ENCODE measurements at regions not wholly inside any gene's neighbourhood (a gene's known extent, or its start where the extent isn't known, plus 50 kb on each side); places are given as distances from the start of the nearest gene placed in this dataset.

DNA sequence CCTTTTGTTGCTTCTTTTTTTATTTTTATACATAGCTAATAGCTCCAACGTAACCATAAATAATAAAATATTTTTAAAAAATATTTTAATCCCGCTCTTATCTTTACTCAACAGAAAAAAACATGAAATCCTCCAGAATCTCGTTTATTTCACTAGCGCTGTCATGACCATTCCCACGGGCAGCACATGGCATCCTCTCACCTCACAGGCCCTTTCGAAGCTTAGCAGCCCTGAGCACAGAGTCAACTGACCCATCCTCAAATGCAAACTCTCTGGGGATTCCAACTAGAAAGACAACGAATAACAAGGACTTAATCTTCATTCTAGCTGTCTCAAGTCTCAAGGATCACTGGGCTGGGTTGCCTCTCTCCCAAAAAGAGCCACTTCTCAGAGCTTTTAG is 285.9 kb upstream of the PPARGC1A start:
- H3K4me1 ChIP-seq (ENCODE audit: insufficient read depth, low read length, poor library complexity, severe bottlenecking), result no peaks in the 10 kb centered on the region
- no peaks in the 10 kb centered on the region for H3F3A ChIP-seq (ENCODE audit: low read depth)
- H3K27me3 ChIP-seq (ENCODE audit: insufficient read depth, low read length, poor library complexity, severe bottlenecking), result no peaks in the 10 kb centered on the region
- TF ChIP-seq CTCF (conservative IDR thresholded peaks at IDR 0.05; ENCODE audit: low read length), result no peak
- TF ChIP-seq EZH2phosphoT487 (IDR thresholded peaks at IDR 0.05; ENCODE audit: borderline replicate concordance), result no peak
- no peaks in the 10 kb centered on the region for H3K79me2 ChIP-seq (ENCODE audit: insufficient read depth, low read length)
- 0 out of 2 replicates have a peak, but pooled peaks cover 3% of the 10 kb centered on the region for H3K9me3 ChIP-seq (ENCODE audit: insufficient read depth, low read depth, low read length)
- H3K9ac ChIP-seq (ENCODE audit: low read depth, low read length, poor library complexity, severe bottlenecking), result no peak overlapping the region
- H3K36me3 ChIP-seq (ENCODE audit: insufficient read depth, low read length), result no peaks in the 10 kb centered on the region
- H2AFZ ChIP-seq (ENCODE audit: low read length), result no peak overlapping the region
- no peaks in the 10 kb centered on the region for H4K20me1 ChIP-seq (ENCODE audit: insufficient read depth, low read length, poor library complexity, severe bottlenecking)
- no peaks in the 10 kb centered on the region for H3K9me2 ChIP-seq (replicated peaks; ENCODE audit: low read depth, low read length)
- H3K4me3 ChIP-seq (ENCODE audit: low read length, poor library complexity, severe bottlenecking), result no peak overlapping the region
- H3K4me2 ChIP-seq (ENCODE audit: low read depth, low read length, poor library complexity, severe bottlenecking), result no peak overlapping the region

- H3F3A ChIP-seq (ENCODE audit: low read depth), result no peaks in the 10 kb centered on the region
- no peaks in the 10 kb centered on the region for H3K79me2 ChIP-seq (ENCODE audit: insufficient read depth, low read length)
- no peaks in the 10 kb centered on the region for H3K9me2 ChIP-seq (replicated peaks; ENCODE audit: low read depth, low read length)
- no peaks in the 10 kb centered on the region for H3K4me1 ChIP-seq (ENCODE audit: insufficient read depth, low read length, poor library complexity, severe bottlenecking)
- H3K9ac ChIP-seq (ENCODE audit: low read depth, low read length, poor library complexity, severe bottlenecking), result no peak overlapping the region
- no peaks in the 10 kb centered on the region for H3K27me3 ChIP-seq (ENCODE audit: insufficient read depth, low read length, poor library complexity, severe bottlenecking)
- no peak overlapping the region for H2AFZ ChIP-seq (ENCODE audit: low read length)
- no peaks in the 10 kb centered on the region for H3K36me3 ChIP-seq (ENCODE audit: insufficient read depth, low read length)
- no peak overlapping the region for H3K4me2 ChIP-seq (ENCODE audit: low read depth, low read length, poor library complexity, severe bottlenecking)
- H3K9me3 ChIP-seq (ENCODE audit: insufficient read depth, low read depth, low read length), result 0 out of 2 replicates have a peak, but pooled peaks cover 3% of the 10 kb centered on the region
- no peaks in the 10 kb centered on the region for H4K20me1 ChIP-seq (ENCODE audit: insufficient read depth, low read length, poor library complexity, severe bottlenecking)
- TF ChIP-seq CTCF (conservative IDR thresholded peaks at IDR 0.05; ENCODE audit: low read length) (no peak), EZH2phosphoT487 (IDR thresholded peaks at IDR 0.05; ENCODE audit: borderline replicate concordance) (no peak)
- no peak overlapping the region for H3K4me3 ChIP-seq (ENCODE audit: low read length, poor library complexity, severe bottlenecking)
Measured at GRCh38 chr4:24174602-24175001, 284.8 kb upstream of the PPARGC1A start.

- no peak for TF ChIP-seq CTCF (conservative IDR thresholded peaks at IDR 0.05; ENCODE audit: low read length)
- no peak for TF ChIP-seq EZH2phosphoT487 (IDR thresholded peaks at IDR 0.05; ENCODE audit: borderline replicate concordance)
- no peak overlapping the region for H3K4me2 ChIP-seq (ENCODE audit: low read depth, low read length, poor library complexity, severe bottlenecking)
Measured at GRCh38 chr4:24172406-24172805, 282.6 kb upstream of the PPARGC1A start.

More at GRCh38 chr4:24172406-24172805, 282.6 kb upstream of the PPARGC1A start:
- Histone ChIP-seq H3K9ac (ENCODE audit: low read depth, low read length, poor library complexity, severe bottlenecking) (no peak overlapping the region), H3K27me3 (ENCODE audit: insufficient read depth, low read length, poor library complexity, severe bottlenecking) (no peaks in the 10 kb centered on the region), H4K20me1 (ENCODE audit: insufficient read depth, low read length, poor library complexity, severe bottlenecking) (no peaks in the 10 kb centered on the region), H3K36me3 (ENCODE audit: insufficient read depth, low read length) (no peaks in the 10 kb centered on the region), H3F3A (ENCODE audit: low read depth) (no peaks in the 10 kb centered on the region), H3K9me3 (ENCODE audit: insufficient read depth, low read depth, low read length) (no peaks in the 10 kb centered on the region), H3K9me2 (replicated peaks; ENCODE audit: low read depth, low read length) (no peaks in the 10 kb centered on the region), H3K4me1 (ENCODE audit: insufficient read depth, low read length, poor library complexity, severe bottlenecking) (no peaks in the 10 kb centered on the region), H3K4me3 (ENCODE audit: low read length, poor library complexity, severe bottlenecking) (no peak overlapping the region), H3K79me2 (ENCODE audit: insufficient read depth, low read length) (no peaks in the 10 kb centered on the region), H2AFZ (ENCODE audit: low read length) (no peak overlapping the region)
